ENCODE measurements at regions not wholly inside any gene's neighbourhood (a gene's known extent, or its start where the extent isn't known, plus 50 kb on each side); places are given as distances from the start of the nearest gene placed in this dataset.

DNA sequence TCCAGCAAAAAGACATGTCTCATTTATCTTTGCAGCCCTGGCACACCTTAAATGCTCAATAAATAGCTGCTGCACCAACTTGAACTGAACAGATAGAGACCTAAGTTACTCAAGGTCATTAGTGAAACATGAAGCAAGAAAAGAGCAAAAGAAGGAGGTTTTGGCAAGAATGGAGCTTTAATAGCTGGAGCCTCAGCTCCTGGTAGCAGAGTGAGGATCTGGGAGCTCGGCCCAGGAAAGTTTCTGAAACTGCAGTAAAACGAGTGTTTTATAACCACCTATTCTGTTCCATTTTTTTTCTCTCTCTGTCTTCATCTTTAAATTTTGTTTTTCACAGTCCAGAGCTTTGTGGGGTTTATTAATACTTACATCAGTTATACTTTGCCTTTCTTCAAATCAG is 207.5 kb downstream of the SETD4 start:
- no peak for TF ChIP-seq RAD21 (IDR thresholded peaks at IDR 0.05; ENCODE audit: low read depth)
- no peak for TF ChIP-seq FOXM1 (IDR thresholded peaks at IDR 0.05; ENCODE audit: borderline replicate concordance, low read depth)
- no peak for TF ChIP-seq CREB1 (IDR thresholded peaks at IDR 0.05; ENCODE audit: low read depth)
- TF ChIP-seq, protein P1, sequence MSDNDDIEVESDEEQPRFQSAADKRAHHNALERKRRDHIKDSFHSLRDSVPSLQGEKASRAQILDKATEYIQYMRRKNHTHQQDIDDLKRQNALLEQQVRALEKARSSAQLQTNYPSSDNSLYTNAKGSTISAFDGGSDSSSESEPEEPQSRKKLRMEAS (IDR thresholded peaks at IDR 0.05): no peak
- TF ChIP-seq, protein P2, sequence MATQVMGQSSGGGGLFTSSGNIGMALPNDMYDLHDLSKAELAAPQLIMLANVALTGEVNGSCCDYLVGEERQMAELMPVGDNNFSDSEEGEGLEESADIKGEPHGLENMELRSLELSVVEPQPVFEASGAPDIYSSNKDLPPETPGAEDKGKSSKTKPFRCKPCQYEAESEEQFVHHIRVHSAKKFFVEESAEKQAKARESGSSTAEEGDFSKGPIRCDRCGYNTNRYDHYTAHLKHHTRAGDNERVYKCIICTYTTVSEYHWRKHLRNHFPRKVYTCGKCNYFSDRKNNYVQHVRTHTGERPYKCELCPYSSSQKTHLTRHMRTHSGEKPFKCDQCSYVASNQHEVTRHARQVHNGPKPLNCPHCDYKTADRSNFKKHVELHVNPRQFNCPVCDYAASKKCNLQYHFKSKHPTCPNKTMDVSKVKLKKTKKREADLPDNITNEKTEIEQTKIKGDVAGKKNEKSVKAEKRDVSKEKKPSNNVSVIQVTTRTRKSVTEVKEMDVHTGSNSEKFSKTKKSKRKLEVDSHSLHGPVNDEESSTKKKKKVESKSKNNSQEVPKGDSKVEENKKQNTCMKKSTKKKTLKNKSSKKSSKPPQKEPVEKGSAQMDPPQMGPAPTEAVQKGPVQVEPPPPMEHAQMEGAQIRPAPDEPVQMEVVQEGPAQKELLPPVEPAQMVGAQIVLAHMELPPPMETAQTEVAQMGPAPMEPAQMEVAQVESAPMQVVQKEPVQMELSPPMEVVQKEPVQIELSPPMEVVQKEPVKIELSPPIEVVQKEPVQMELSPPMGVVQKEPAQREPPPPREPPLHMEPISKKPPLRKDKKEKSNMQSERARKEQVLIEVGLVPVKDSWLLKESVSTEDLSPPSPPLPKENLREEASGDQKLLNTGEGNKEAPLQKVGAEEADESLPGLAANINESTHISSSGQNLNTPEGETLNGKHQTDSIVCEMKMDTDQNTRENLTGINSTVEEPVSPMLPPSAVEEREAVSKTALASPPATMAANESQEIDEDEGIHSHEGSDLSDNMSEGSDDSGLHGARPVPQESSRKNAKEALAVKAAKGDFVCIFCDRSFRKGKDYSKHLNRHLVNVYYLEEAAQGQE (IDR thresholded peaks at IDR 0.05; ENCODE audit: low read depth): no peak
- no peak for TF ChIP-seq EP300 (IDR thresholded peaks at IDR 0.05; ENCODE audit: borderline replicate concordance)
- TF ChIP-seq CEBPB (IDR thresholded peaks at IDR 0.05): no peak
- TF ChIP-seq ZBTB7A (IDR thresholded peaks at IDR 0.05; ENCODE audit: low read depth): no peak
- TF ChIP-seq YY1 (IDR thresholded peaks at IDR 0.05; ENCODE audit: low read depth): no peak
- no peak for TF ChIP-seq TAF1 (IDR thresholded peaks at IDR 0.05; ENCODE audit: low read depth)

Data from Ishikawa (cell line).